HG02973 (cell line): ENCODE measurements at regions not wholly inside any gene's neighbourhood (a gene's known extent, or its start where the extent isn't known, plus 50 kb on each side); places are given as distances from the start of the nearest gene placed in this dataset.

Experiments
- ATAC-seq: cut with Tn5 transposase; IDR thresholded peaks from one replicate; pipeline ENCODE4 v1.9.1; 2021; ENCODE audit warnings: moderate library complexity; ENCODE audit not compliant: unreplicated experiment

- no peak for ATAC-seq
Measured at GRCh38 chr3:168475704-168476103, 380.0 kb upstream of the GOLIM4 start.

GRCh38 chr3:168473334-168473890, 377.7 kb upstream of the GOLIM4 start:
- ATAC-seq = no peak

GRCh38 chr3:168472783-168473182, 377.1 kb upstream of the GOLIM4 start:
- no peak for ATAC-seq

GRCh38 chr3:168470380-168470779, 374.7 kb upstream of the GOLIM4 start:
- ATAC-seq = no peak

GRCh38 chr3:168469436-168469835, 373.7 kb upstream of the GOLIM4 start:
- no peak for ATAC-seq

GRCh38 chr3:168467115-168467714, 371.5 kb upstream of the GOLIM4 start:
- peak; percentile 76 for ATAC-seq

GRCh38 chr3:168461793-168462192, 366.1 kb upstream of the GOLIM4 start:
- ATAC-seq = no peak

- ATAC-seq = no peak
Measured at GRCh38 chr3:168459226-168459784, 363.6 kb upstream of the GOLIM4 start.

- no peak for ATAC-seq
Measured at GRCh38 chr3:168457954-168458539, 362.3 kb upstream of the GOLIM4 start.

GRCh38 chr3:168455814-168456213, 360.1 kb upstream of the GOLIM4 start:
- ATAC-seq = no peak

- no peak for ATAC-seq
Measured at GRCh38 chr3:168453623-168454022, 357.9 kb upstream of the GOLIM4 start.

GRCh38 chr3:168443965-168444364, 348.2 kb upstream of the GOLIM4 start:
- no peak for ATAC-seq

- ATAC-seq = no peak
Measured at GRCh38 chr3:168442502-168442901, 346.8 kb upstream of the GOLIM4 start.

GRCh38 chr3:168436245-168436724, 340.6 kb upstream of the GOLIM4 start:
- ATAC-seq = no peak

- ATAC-seq = no peak
Measured at GRCh38 chr3:168431491-168431890, 335.8 kb upstream of the GOLIM4 start.

- no peak for ATAC-seq
Measured at GRCh38 chr3:168427835-168428475, 332.2 kb upstream of the GOLIM4 start.

- no peak for ATAC-seq
Measured at GRCh38 chr3:168427156-168427555, 331.4 kb upstream of the GOLIM4 start.

- no peak for ATAC-seq
Measured at GRCh38 chr3:168425936-168426595, 330.3 kb upstream of the GOLIM4 start.

GRCh38 chr3:168424059-168424734, 328.5 kb upstream of the GOLIM4 start:
- no peak for ATAC-seq

GRCh38 chr3:168422843-168423242, 327.1 kb upstream of the GOLIM4 start:
- ATAC-seq = no peak

- no peak for ATAC-seq
Measured at GRCh38 chr3:168419091-168419490, 323.4 kb upstream of the GOLIM4 start.
